Myocyte (in vitro differentiated cells): ENCODE measurements at regions not wholly inside any gene's neighbourhood (a gene's known extent, or its start where the extent isn't known, plus 50 kb on each side); places are given as distances from the start of the nearest gene placed in this dataset.
"Not testable (repeated sequence)": the region's sequence is repeated elsewhere in the genome, so short reads cannot be mapped to it uniquely, and the experiment has no call there.

Source experiments
- DNase-seq: peaks from one replicate; pipeline ENCODE4 v3.0.0-alpha.2; 2012; ENCODE audit warnings: low read depth

GRCh38 chr2:125353542-125353941, 1302.4 kb upstream of the GYPC start:
- not testable (repeated sequence) for DNase-seq

GRCh38 chr2:125364192-125364983, 1291.6 kb upstream of the GYPC start:
- peak; percentile 9 for DNase-seq

GRCh38 chr2:125364984-125365265, 1291.0 kb upstream of the GYPC start:
- no peak for DNase-seq

GRCh38 chr2:125371867-125372266, 1284.1 kb upstream of the GYPC start:
- DNase-seq = no peak

GRCh38 chr2:125373293-125373692, 1282.7 kb upstream of the GYPC start:
- no peak for DNase-seq

- DNase-seq = no peak
Measured at GRCh38 chr2:125386074-125386473, 1269.9 kb upstream of the GYPC start.

- DNase-seq = no peak
Measured at GRCh38 chr2:125397535-125398251, 1258.3 kb upstream of the GYPC start.

- DNase-seq = no peak
Measured at GRCh38 chr2:125398738-125399524, 1257.0 kb upstream of the GYPC start.

- DNase-seq = peak; percentile 92
Measured at GRCh38 chr2:125405816-125406215, 1250.1 kb upstream of the GYPC start.

- no peak for DNase-seq
Measured at GRCh38 chr2:125408874-125409538, 1247.0 kb upstream of the GYPC start.

- DNase-seq = no peak
Measured at GRCh38 chr2:125418483-125418882, 1237.5 kb upstream of the GYPC start.

- DNase-seq = not testable (repeated sequence)
Measured at GRCh38 chr2:125422198-125422770, 1233.7 kb upstream of the GYPC start.

- peak; percentile 17 for DNase-seq
Measured at GRCh38 chr2:125424266-125424785, 1231.6 kb upstream of the GYPC start.

- DNase-seq = peak; percentile 43
Measured at GRCh38 chr2:125427721-125428315, 1228.1 kb upstream of the GYPC start.

- DNase-seq = no peak
Measured at GRCh38 chr2:125444106-125444505, 1211.9 kb upstream of the GYPC start.

- no peak for DNase-seq
Measured at GRCh38 chr2:125445495-125445894, 1210.5 kb upstream of the GYPC start.

GRCh38 chr2:125450092-125450491, 1205.9 kb upstream of the GYPC start:
- no peak for DNase-seq

GRCh38 chr2:125455110-125455509, 1200.8 kb upstream of the GYPC start:
- peak; percentile 27 for DNase-seq

- no peak for DNase-seq
Measured at GRCh38 chr2:125456693-125457363, 1199.1 kb upstream of the GYPC start.

- DNase-seq = peak; percentile 64
Measured at GRCh38 chr2:125471963-125472362, 1184.0 kb upstream of the GYPC start.
